ENCODE measurements at regions not wholly inside any gene's neighbourhood (a gene's known extent, or its start where the extent isn't known, plus 50 kb on each side); places are given as distances from the start of the nearest gene placed in this dataset.
"Not testable (repeated sequence)": the region's sequence is repeated elsewhere in the genome, so short reads cannot be mapped to it uniquely, and the experiment has no call there.

DNA sequence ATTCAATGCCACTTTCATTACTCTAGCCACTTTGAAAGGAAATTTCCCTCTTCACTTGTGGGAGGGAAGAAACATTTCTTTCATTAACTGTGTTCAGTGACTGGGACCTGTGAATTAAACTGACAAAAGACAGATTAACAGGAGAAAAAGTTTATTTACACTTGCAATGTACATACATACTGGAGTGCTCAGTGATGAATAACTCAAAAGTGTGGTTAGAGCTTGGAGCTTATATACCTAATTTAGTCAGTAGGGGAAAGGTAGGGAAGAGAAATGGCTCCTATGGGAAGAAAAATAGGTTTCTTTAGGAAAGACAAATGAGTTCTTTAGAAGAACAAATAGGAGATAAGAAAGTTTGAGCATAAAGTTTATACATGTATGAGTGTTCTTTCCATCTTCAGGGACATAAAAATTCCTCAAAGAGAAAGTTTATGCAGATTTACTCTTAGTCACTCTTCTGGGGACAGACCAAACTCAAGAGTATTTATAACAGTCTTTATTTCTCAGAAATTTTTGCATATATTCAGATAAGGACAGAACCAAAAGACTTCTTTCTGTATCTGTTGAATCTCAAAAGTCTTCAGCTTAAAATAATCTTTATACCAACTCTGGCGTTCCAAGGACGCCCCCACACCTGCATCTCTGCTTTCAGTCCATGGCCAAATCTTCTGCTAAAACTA is 120.0 kb upstream of the RAI14 start:
- DNase-seq, result no peak

DNA sequence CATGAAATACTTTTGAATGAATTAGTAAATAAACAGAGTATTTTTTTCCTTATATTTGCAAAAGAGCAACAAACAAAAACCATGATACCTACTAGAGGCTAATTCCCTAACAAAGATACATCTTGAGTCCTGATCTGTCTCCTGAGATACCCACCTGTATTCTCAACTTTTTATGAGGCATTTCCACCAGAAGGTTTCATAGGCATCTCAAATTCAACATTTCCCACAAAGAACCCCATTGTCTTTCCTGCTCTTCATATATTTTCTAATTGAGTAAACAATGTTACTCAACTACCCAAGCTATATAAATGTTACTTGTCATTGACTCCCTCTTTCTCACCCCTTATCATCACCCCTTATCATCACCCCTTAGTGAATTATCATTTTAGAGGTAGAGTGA is 119.4 kb upstream of the RAI14 start:
- DNase-seq, result no peak

DNA sequence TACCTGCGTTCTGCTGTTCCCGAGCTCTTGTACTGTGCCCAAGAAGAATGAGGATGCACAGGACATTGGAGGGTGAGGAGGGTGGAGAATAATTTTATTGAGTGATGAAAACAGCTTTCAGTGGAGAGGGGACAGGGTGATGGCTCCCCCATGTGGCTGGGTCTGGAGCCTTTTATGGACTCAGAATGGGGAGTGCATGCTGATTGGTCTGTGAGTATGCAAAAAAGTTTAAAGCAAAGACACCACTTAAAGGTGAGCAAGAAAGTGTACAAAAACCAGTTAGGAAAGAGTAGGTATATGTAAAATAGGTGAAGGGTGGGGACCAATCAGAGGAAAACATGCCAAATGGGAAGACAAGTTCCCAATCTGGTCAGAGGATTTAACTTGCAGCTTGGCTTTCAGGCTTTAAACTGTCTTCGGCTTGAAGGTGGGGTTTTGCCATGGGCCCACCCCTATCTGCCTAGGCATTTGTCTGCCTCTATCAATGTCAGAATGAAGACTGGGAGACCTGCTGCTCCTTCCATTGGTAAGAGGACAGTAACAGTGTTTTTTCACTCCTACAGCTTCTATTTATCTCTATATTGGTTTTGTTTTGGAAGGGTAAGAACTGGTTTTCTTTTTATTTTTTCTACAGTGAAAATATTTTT is 118.0 kb upstream of the RAI14 start:
- no peak for DNase-seq

DNA sequence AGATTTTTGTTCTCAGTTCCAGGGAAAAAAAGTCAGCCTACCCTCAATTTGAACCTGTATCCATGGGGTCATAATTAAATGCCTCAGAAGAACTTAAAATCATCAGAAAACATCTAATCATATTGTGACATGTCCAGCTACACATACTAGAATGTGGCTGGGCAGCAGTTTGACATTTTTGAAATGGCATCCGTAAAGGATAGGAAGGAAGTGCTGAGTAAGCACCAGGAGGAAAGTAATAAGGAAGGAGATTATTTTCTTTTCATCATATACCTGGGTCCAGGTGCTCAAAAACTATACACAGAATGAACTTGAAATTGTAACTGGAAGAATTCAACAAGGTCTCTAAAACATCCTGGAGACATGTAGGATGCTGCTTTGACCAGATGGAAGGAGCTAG is 116.9 kb upstream of the RAI14 start:
- no peak for DNase-seq

DNA sequence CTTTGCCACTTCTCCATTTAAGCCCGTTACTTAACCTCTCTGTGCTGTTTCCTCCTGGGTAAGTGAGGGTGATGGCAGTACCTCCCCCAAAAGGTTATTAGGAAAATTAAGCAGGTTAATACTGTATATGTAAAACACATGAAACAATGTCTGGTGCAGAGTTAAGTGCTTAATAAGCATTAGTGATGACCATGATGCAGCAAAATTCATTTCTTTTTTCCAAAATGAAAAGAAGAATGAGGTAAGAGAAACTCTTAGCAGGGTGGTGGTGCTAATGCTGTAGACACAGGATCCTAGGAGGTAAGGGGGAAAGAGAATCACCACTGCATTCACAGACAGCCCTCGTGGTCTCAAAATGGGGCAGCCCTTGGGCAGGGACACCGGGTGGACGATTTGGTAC is 115.1 kb upstream of the RAI14 start:
- no peak for DNase-seq

DNA sequence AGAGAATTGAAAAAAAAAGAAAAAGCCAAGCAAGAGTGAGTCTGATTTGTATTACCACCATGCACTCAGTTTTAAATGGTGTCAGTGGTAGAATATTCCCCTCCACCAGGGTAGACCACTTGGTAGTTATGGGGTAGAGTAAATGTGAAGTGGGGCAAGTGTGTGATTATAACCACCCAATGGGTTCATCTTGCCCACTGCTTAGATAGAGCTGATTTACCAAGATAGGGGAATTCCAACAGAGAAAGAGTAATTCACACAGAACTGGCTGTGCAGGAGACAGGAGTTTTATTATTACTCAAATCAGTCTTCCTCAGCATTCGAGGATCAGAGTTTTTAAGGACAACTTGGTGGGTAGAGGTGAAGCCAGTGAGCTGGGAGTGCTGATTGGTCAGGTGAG is 113.3 kb upstream of the RAI14 start:
- DNase-seq, result no peak

DNA sequence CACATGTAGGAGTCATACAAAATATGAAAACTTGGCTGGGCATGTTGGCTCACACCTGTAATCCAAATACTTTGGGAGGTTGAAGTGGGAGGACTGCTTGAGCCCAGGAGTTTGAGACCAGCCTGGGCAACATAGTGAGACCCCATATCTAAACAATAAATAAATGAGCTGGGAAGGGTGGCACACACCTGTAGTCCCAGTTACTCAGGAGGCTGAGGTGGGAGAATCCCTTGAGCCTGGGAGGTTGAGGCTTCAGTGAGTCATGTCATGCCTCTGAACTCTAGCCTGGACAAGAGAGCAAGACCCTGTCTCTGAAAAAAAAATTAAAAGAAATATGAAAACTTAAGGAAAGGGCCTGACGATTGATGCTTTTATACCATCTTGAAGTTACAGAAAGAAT is 112.4 kb upstream of the RAI14 start:
- DNase-seq, result no peak

DNA sequence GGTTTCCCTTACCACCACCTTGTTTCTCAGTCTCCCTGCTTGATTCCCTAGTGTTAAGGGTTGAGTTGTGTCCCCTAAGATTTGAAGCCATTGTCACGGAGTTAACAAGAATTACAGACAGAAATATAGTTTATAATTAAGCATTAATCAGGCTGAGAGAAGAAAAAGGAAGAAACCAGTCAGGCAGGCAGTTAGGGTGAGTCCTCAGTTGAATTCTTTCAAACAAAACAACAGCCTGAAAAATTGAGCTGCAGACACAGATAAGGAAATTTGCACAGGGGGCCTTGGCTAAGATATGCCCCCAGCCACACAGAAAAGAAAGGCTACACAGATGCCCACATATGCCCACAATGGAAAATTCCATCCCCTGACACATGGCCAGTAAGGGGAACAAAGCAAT is 111.7 kb upstream of the RAI14 start:
- DNase-seq, result no peak

DNA sequence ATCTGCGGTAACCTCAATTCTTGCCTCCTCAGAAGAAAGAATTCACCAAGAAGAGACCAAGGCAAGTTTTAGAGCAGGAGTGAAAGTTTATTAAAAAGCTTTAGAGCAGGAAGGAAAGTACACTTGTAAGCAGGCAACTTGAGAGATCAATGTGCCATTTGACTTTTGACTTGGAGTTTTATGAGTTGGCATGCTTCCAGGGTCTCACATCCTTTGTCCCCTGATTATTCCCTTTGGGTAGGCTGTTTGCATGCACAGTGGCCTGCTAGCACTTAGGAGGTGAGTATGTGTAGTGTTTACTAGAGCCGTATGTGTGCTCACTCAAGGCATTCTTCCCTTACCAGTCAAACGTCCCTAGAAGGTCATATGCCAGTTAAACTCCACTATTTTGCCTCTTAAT is 111.0 kb upstream of the RAI14 start:
- no peak for DNase-seq

DNA sequence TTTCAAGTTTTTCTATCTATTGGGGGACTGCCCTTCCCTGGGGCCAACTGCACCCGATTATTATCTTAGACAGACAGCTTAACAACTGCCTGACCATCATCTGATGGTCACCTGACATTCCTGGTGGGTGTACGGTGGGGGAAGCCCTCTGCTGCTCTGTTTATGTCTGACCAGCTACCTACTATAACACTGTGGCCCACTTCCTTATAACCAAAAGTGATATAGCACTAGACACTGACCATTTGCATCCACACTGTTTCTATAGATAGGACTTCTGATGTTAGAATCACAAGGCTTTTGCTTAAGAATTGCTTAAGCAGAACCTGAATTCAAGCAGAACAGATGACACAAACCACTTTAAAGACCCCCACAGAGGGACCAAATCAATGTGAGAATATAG is 110.5 kb upstream of the RAI14 start:
- no peak for DNase-seq

DNA sequence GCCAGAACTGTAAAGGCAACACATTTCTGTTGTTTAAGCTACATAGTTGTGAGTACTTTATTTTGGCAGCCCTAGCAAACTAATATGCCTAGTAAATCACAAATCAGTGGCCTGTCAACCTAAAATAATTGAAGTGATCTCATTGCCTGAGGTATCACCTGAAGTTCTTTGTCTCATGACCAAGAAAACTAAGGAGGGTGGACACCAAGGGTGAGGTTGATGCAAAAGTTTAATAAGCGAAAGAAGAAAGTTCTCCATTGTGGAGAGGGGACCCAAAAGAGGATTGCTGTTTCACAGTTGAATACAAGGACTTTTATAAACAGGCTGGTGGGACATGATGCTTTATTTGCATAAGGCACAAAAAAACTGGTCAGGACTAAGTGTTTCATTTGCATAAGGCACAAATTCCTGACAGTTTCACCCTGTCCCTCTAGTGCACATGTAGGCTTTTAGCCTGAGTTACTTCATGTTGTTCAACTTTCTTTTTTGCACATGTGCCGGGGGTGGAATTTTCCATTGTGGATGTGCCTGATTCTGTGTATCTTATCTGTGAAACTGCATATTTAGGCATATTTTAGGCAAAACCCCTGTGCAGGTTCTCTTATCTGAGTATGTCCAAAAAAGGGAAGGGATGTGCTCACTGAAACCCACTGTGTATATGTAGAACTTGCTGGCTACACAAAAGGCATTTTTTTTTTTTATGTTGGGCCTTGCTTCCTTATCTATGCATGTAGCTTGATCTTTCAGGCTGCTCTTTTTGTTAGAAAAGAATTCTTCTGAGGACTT is 108.6 kb upstream of the RAI14 start:
- no peak for DNase-seq

DNA sequence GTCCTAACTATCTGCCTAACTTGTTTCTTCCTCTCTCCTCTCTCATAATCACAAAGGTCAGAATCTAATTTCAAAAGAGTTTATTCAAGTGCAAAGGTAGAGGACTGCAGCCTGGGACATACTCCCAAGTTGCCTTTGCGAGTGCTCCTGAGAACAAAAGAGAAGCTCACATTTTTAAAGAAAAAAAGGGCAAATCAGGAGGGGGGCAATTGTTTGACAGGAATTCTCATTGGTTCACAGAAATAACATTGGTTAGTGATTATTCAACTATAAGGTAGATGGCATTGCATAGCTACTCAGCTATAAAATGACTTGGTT is 108.1 kb upstream of the RAI14 start:
- no peak for DNase-seq

DNA sequence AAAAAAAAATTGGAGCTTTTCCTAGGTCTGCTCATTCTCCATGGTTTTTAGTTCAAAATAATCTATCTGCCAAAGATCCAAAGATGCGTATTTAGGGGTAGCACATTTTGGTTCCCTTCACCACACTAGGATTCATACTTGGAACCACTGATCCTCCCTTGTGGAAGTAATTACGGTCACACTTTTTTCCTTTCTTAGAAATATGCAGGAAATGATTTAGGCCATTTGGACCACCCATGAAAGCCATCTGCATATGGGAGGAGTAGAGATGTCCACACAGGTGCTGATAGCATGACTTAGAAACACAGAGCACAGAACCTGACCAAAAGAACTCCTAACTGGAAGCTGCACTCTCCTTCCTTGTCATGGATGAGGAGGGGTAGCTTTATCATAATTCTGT is 105.9 kb upstream of the RAI14 start:
- no peak for DNase-seq

DNA sequence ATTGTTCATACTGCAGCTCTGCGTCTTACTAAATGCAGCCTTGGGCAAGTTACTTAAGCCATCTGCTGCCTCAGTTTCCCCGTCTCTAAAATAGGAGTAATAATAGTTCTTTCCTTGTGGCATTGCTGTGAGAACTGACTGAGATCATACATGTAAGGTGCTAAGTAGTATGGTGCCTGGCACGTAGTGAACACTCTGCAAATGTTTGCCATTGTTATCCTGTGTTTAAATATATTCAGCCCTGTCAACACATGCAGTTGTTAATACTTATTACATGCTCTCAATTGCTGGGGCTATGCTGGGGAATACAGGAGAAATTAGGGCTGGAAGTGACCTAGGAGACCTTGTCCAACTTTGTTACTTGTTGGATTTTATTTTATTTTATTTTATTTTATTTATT is 105.2 kb upstream of the RAI14 start:
- DNase-seq, result no peak

DNA sequence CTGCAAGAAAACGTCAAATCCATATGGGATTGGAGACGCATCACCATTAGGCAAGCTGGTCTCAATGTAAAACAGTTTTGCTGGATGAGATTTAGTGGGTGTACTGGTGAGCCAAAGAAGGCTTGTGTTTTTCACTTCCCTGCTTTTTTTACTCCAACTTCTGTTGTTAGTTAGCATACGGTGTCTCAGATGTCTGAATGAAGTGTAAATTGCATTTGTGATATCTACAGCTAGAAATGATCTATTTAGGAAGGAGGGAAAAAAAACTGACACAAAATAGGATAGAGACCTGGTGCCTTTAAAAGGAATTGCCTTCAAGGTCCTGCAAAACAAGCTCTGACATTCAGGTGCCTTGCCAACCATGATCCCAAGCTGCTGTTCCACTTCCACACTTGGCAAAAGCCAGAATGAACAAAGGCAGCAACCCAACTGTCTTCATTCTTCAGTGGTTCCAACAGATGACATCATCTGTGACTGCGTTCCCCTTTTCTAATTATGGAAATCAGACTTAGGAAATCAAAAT is 104.2 kb upstream of the RAI14 start:
- DNase-seq, result no peak

DNA sequence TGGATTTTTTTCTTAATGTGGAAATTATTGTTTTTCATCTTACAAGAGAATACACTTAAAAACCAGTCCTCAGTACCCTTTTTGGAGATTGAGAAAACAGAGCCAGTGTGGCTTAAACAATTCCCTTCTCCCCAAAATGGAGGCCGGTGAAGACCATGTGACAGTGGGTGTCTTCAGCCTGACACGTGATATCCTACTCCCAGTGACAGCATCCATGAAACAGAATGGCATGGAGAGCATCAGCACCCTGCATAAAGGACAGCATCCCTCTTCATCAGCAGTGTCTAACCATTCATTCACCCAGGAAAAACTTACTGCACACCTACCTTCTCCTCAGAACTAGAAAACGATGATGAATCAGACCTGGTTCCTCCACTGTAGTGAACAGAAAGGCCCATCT is 103.4 kb upstream of the RAI14 start:
- no peak for DNase-seq

DNA sequence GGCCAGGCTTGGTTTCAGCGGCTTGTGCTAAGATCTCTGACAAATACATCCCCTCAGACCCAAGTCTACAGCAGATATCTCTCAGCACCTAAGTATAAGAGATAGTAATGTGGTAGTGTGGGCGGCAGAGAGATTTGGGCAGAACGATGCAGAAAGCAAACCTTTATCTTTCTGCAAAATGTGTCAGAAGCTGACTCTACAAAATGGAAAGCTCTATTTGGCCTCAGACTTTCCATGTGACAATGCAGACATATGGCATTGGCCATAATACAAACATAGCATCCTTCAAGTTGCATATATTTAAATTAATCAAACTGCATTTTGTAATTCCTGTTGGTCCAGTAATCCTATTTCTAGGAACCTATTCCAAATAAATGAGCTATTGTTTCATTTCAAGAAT is 102.5 kb upstream of the RAI14 start:
- no peak for DNase-seq

DNA sequence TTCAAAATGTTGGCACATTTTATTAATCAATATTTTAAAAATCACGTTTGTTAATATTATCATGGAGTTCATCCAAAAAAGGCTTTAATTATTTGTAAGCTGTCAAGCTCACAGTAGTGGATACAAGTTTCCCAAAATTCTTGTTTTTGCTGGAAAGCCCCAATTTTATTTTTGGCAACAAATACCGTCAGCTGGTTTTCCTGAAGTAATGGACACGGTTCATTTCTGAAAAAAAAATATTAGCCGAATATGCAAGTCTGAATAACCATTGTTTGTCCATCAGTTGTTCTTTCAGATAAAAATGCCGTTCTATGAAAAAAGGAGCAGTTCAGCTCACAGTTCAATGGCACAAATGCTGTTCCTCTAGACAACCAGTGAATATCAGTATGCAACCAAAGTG is 101.5 kb upstream of the RAI14 start:
- no peak for DNase-seq

DNA sequence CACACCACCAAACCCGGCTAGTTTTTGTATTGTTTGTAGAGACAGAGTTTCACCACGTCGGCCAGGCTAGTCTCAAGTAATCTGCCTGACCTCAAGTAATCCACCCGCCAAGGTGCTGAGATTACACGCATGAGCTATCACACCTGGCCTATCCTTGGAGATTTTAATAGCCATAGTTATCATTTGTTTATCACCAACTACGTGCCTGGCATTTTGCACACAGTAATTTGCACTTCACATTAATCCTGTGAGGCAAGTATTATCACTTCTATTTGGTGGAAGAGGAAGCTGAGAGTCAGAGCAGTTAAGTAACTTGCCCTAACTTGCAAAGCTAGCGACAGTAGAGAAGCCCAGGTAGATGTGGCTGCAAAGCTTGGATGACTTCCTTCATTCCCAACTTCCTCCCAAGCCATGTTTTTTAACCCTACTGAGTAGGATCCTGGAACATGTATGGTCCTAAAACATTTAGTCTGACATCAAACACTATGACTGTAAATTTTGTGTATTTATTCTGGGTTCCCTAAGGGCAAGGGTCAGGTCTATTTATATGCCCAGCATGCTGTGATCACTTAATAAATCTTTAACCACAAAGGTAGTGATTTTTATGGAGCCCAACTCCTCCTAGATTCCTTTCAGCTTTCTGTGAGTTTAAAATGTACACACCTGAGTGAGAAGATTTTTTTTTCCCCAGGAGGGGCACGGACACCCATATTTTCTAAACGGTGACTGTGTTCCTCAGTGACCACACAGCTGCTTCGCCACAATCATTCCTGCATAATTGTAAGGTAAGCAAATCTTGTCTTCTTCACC is 100.2 kb upstream of the RAI14 start:
- DNase-seq, result no peak

DNA sequence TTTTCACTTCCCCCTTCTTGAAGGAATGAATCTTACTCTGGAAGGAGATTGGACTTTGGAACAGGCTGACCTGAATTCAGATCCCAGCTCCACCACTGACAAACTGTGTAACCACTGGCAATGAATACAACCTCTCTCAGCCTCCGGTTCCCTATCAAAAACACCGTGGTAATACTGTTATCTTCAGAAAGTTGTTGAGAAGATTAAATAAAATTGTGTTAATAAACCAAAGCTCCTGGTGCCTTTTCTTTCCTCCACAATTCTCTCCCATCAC is 99.7 kb upstream of the RAI14 start:
- DNase-seq, result no peak

DNA sequence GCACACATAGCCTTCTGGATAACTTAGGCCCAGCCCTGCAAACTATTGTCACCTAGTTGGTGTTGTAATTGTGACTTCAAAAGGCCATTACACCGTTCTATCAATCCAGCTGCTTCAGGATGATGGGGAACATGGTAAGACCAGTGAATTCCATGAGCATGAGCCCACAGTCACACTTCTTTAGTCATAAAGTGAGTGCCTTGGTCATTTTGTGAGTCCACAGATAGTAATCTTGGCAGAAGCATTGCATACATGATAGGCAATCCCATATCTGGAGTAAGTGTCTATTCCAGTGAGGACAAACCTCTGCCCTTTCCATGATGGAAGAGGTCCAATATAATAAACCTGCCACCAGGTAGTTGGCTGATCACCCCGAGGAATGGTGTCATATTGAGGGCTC is 94.5 kb upstream of the RAI14 start:
- not testable (repeated sequence) for DNase-seq

DNA sequence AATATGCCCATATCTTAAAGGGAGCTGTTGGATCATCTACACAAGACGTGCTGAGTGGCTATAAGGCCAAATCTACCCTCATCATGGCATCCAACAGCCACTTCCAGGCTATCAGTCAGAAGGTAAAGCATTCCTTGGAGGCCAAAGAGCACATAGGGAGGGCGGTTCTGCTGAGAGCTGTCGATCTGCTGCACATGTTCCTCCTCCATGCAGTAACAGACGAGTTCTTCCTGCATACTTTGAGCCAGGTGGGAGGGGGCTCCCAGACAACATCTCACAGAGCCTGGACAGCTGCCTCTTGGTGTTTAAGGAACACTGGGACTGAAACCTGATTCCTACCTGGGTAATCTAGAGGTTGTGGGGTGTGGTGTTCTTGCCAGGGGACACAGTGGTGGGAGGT is 93.3 kb upstream of the RAI14 start:
- no peak for DNase-seq

DNA sequence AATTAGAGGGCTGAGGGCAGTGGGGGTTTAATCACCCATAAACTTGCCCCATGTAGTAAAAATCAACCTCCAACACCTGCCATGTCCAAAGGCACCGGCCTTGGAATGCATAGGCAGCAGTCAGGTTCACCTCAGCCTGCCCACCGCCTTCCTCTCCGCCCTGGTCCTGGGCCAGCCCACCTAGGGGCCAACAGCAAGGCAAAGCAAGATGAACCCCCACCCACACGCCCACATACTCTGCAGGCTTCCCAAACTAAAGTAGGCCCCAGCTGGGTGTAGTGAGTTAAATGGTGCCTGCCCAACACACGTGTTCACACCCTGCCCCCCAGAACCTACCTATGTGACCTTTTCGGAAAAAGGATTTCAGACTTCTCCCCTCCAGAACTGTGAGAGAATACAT is 92.9 kb upstream of the RAI14 start:
- DNase-seq, result no peak

All from activated T-cell treated with anti-CD3 and anti-CD28 coated beads, Interleukin-2, amount 50 U/mL, for 48 hours (primary cell).